HUES64 (cell line): ENCODE measurements at regions not wholly inside any gene's neighbourhood (a gene's known extent, or its start where the extent isn't known, plus 50 kb on each side); places are given as distances from the start of the nearest gene placed in this dataset.

ENCODE experiments used
- H3K27ac ChIP-seq: 2 replicates; pipeline ENCODE4 v1.7.0; 2013; ENCODE audit warnings: low read depth, low read length, inconsistent platforms
- H3K27me3 ChIP-seq: 2 replicates; pipeline ENCODE4 v1.6.1; 2013; ENCODE audit warnings: mild to moderate bottlenecking, low read length; ENCODE audit not compliant: insufficient read depth
- H3K36me3 ChIP-seq: 2 replicates; pipeline ENCODE4 v1.6.1; 2013; ENCODE audit warnings: mild to moderate bottlenecking, low read length; ENCODE audit not compliant: insufficient read depth
- H3K4me1 ChIP-seq: 2 replicates; pipeline ENCODE4 v1.6.1; 2013; ENCODE audit warnings: mild to moderate bottlenecking, low read length, moderate library complexity; ENCODE audit not compliant: insufficient read depth
- H3K4me3 ChIP-seq: 2 replicates; pipeline ENCODE4 v1.5.1; 2013; ENCODE audit warnings: mild to moderate bottlenecking, low read length, moderate library complexity
- H3K9ac ChIP-seq: 2 replicates; pipeline ENCODE4 v1.6.1; 2013; ENCODE audit warnings: mild to moderate bottlenecking, low read depth, low read length
- H3K9me3 ChIP-seq: 2 replicates; pipeline ENCODE4 v1.6.1; 2013; ENCODE audit warnings: low read depth, low read length; ENCODE audit not compliant: insufficient read depth
- WGBS: fragments of 150-250, 120-280 bp; methylation state at CpG from one replicate; pipeline ENCODE4 v1.1.7; 2013; ENCODE audit warnings: missing lambda C conversion rate; 5-methylcytosine and 5-hydroxymethylcytosine counted together

DNA sequence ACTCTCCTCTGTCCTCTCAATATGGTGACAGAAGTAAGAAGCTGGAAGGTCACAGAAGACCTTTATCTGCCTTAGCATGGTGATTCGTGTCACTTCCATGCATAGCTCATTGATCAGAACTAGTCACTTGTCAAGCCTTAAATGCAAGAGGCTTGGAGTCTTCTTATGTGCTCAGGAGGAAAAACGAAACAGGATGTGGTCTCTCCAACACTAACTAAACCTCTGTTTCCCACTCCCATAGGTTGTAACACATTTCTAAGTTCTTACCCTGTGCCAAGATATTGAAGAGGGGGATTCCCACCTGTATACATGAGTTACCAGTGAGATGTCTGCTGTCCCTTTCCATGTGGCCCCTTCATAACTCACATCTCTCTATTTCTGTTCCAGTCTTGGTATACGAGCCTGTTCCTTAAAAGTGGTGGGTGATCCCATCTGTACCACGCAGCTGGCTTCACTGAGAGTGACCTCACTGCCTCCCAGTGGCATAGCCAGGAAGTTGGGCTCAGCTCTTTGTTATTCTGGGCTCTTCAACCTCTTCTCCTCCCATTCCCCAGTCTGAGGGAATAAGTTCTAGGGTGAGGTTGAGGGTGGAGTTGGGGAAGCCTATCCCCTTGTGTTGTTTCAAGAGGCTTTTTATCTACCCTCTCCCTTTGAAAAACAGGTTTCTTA is 203.2 kb upstream of the PPP2R3A start:
- no peak overlapping the region for H3K9ac ChIP-seq
- whole genome bisulfite sequencing: 74% methylated on average over 4 of the region's 4 CpGs
- no peaks in the 10 kb centered on the region for H3K27me3 ChIP-seq
- no peak overlapping the region for H3K4me3 ChIP-seq
- H3K27ac ChIP-seq: no peak overlapping the region
- H3K36me3 ChIP-seq: no peaks in the 10 kb centered on the region
- H3K4me1 ChIP-seq: 0 out of 2 replicates have a peak, but pooled peaks cover 5% of the 10 kb centered on the region
- H3K9me3 ChIP-seq: no peaks in the 10 kb centered on the region

DNA sequence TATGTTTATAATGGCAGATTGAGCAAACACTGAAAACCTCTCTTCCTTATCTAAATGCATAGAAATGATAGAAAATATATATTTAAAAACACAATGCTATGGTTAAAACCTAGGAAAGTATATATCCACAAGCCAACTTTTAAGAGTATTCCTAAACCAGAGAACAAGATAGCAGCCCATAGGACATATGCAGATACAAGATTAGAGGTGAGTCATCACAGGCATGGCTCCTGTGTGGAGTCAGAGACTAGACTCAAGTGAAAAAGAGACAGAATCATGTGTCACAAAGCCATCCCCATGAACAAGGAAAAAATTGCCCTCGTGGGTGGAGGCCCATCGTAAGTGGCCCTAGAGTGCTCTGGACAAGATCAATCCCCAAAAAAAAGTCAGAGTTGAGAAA is 199.4 kb upstream of the PPP2R3A start:
- 97% methylated on average over 2 of the region's 2 CpGs for WGBS
- Histone ChIP-seq H3K36me3 (no peaks in the 10 kb centered on the region), H3K4me3 (no peak overlapping the region), H3K27ac (no peak overlapping the region), H3K4me1 (0 out of 2 replicates have a peak, but pooled peaks cover 5% of the 10 kb centered on the region), H3K27me3 (no peaks in the 10 kb centered on the region), H3K9me3 (no peaks in the 10 kb centered on the region), H3K9ac (no peak overlapping the region)

DNA sequence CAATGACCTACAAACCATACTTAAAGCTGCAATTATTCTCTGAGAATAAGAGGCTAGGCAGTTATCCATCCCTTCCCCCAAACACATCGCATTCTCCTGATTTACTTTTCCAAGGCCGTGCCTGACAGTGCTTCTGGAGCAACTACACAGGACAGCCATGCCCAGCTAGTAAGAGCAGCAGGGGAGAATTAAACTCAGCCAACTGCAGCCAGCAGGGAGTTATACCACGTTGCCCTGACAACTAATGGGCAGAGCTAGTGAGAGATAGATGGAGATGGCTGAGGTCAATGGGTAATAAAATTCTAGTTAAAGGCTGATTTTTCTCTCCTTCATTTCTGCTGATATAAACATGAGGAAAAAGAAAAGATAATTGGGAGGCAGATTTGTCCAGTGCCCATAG is 193.8 kb upstream of the PPP2R3A start:
- Histone ChIP-seq H3K27me3 (no peaks in the 10 kb centered on the region), H3K27ac (no peak overlapping the region), H3K36me3 (no peaks in the 10 kb centered on the region), H3K4me3 (no peak overlapping the region), H3K4me1 (no peaks in the 10 kb centered on the region), H3K9ac (no peak overlapping the region), H3K9me3 (no peaks in the 10 kb centered on the region)
- WGBS: 75% methylated on average over 3 of the region's 3 CpGs

DNA sequence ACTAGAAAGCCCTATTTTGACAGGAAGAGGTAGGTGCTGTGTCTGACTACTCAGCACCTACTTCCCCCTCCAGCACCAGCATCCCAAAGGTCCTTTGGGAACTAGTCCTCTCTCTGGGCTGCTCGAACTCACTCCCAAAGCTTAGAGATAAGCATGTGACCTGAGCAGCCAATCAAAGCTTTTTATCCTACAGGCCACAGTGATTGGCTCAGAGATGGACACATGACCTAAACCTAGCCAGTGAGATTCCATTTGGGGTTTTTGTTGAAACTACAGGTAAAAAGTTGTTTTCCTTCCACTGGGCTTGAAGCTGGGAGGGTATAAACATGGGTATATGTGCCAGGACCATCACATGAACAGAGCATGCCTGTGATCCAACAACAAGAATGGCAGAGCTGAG is 186.5 kb upstream of the PPP2R3A start:
- 75% methylated on average over 1 of the region's 1 CpG for WGBS
- no peaks in the 10 kb centered on the region for H3K9me3 ChIP-seq
- no peaks in the 10 kb centered on the region for H3K4me1 ChIP-seq
- H3K9ac ChIP-seq: no peak overlapping the region
- no peaks in the 10 kb centered on the region for H3K36me3 ChIP-seq
- H3K27ac ChIP-seq: no peak overlapping the region
- no peaks in the 10 kb centered on the region for H3K27me3 ChIP-seq
- H3K4me3 ChIP-seq: no peak overlapping the region

DNA sequence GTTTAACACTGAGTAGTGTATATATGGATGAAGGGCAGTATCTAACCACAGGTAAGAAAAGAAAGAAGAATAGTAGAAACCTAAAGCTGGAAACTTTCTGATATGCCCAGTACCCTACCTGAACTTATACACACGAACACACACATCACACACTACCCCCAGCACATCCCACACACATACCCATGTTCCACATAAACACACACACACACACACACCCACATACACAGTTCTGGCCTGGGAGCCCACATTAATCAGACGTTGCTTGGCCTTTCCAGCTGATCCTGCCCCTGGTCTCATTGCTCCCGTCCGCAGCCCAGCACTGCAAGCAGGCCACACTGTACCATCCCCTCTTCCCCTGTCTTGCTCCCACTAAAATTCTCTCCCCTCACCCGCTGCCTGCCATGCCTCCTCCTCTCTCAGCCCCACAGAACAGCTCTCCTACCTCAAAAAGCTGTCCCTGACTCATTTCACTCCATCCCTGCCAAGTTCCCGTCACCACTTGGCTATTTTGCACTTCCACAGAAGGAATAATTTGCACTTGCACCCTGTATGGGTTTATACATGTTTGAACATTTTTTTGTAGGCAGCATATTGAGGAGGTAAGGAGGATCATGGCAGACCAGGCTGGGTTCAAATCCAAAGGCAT is 185.8 kb upstream of the PPP2R3A start:
- WGBS: 88% methylated on average over 6 of the region's 6 CpGs

DNA sequence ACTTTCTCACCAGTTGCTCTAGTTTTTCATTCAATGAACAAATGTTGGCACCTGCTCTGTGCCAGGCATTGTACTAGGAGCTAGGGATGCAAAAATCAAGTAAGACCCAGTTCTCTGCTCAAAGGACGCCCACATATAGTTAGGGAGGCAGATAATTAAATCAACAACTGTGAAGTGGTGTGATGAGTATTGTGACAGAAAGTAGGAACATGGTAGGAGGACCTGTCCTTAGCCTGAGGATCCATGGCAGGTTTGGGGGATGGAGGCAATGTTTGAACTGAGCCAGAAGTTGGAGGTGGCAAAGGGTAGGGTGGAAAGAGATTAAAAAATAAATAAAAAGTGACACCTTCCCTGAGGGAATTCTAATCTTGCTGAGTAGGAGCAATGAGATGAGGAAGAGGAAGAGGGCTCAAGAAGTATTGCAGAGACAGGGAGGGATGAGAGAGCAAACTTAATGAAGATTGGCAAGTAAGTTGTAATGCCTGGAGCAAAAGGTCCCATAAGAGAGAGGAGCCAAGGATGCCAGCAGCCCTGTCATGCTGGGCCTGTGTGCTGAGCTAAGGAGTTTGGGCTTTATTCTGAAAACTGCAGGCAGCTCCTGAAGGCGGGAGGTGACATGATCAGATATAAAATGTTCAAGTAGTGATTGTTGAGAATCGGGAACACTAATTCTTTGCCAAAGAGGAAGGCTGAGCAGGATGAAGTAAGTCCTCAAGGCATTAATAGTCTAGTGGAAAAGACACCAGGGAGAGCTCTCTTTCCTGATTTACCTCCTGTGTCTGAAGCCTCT is 184.3 kb upstream of the PPP2R3A start:
- Histone ChIP-seq H3K9me3 (no peaks in the 10 kb centered on the region), H3K4me1 (no peaks in the 10 kb centered on the region), H3K4me3 (no peak overlapping the region), H3K36me3 (no peaks in the 10 kb centered on the region), H3K27me3 (no peaks in the 10 kb centered on the region), H3K9ac (no peak overlapping the region), H3K27ac (no peak overlapping the region)
- 93% methylated on average over 3 of the region's 3 CpGs for WGBS

More for the DNA sequence above, 185.8 kb upstream of the PPP2R3A start:
- no peaks in the 10 kb centered on the region for H3K4me1 ChIP-seq
- no peak overlapping the region for H3K4me3 ChIP-seq
- H3K9ac ChIP-seq: no peak overlapping the region
- H3K36me3 ChIP-seq: no peaks in the 10 kb centered on the region
- no peaks in the 10 kb centered on the region for H3K9me3 ChIP-seq
- no peak overlapping the region for H3K27ac ChIP-seq
- no peaks in the 10 kb centered on the region for H3K27me3 ChIP-seq

DNA sequence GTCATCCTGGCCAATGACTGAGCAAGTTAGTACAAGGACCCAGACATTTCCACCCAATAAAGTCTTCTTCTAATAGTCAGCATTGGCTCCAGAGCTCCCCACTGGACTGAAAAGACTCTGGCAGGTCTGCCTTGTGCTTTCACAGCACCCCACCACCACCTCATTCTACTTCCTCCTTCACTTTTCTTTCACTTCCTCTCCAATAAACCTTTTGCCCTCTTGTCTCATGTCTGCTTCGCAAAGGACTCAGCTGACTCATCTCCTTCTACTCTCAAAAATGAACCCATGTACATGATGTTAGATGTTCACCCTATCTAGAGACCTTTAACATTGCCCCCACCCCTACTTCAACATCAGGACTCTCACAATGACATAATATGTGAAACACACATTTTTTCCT is 181.0 kb upstream of the PPP2R3A start:
- no peak overlapping the region for H3K4me3 ChIP-seq
- no peak overlapping the region for H3K9ac ChIP-seq
- 91% methylated on average over 1 of the region's 1 CpG for WGBS
- H3K27ac ChIP-seq: no peak overlapping the region
- H3K36me3 ChIP-seq: no peaks in the 10 kb centered on the region
- H3K9me3 ChIP-seq: no peaks in the 10 kb centered on the region
- no peaks in the 10 kb centered on the region for H3K4me1 ChIP-seq
- H3K27me3 ChIP-seq: no peaks in the 10 kb centered on the region

DNA sequence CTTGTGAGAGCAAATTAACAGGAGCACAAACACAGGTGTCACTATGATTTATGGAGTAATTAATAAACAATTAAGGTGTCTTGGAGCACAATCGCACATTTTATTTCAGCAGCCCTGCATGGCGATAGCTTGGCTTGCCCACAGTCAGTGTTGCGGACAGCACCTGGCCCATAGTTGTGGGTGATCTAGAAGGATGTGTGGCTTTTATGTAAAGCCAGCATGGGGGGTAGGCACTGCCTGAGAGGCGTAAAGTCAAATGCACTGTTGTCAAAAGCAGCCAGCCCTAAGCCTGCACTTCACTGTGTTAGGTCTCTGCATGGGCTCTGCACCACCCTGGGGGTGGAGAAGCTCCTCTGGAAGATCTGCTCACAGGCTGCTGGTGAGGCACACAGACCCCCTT is 177.4 kb upstream of the PPP2R3A start:
- H3K27ac ChIP-seq: no peak overlapping the region
- no peaks in the 10 kb centered on the region for H3K36me3 ChIP-seq
- H3K4me3 ChIP-seq: no peak overlapping the region
- no peaks in the 10 kb centered on the region for H3K27me3 ChIP-seq
- no peaks in the 10 kb centered on the region for H3K4me1 ChIP-seq
- H3K9ac ChIP-seq: no peak overlapping the region
- no peaks in the 10 kb centered on the region for H3K9me3 ChIP-seq
- 94% methylated on average over 4 of the region's 4 CpGs for WGBS

DNA sequence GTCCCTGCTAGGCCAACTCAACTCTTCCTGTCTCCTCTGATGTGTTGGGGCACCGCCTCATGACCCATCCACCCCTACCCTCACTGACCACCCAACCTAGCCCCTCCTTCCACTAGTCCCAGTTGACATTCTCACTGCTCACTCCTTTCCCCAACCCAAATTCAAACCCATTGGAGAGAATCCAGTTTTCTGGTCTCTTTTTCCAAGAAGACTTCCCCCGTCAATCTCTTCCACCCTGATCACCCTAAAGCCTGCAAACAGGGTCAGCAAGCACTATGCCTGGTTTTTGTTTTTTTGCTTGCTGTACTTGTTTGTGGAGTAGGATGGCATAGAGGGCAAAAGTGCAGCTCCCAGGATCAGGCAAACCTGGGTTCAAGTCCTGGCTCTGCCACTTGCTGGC is 176.6 kb upstream of the PPP2R3A start:
- Histone ChIP-seq H3K27me3 (no peaks in the 10 kb centered on the region), H3K9me3 (no peaks in the 10 kb centered on the region), H3K4me1 (no peaks in the 10 kb centered on the region), H3K36me3 (no peaks in the 10 kb centered on the region), H3K9ac (no peak overlapping the region), H3K27ac (no peak overlapping the region), H3K4me3 (no peak overlapping the region)
- 89% methylated on average over 2 of the region's 2 CpGs for whole genome bisulfite sequencing

DNA sequence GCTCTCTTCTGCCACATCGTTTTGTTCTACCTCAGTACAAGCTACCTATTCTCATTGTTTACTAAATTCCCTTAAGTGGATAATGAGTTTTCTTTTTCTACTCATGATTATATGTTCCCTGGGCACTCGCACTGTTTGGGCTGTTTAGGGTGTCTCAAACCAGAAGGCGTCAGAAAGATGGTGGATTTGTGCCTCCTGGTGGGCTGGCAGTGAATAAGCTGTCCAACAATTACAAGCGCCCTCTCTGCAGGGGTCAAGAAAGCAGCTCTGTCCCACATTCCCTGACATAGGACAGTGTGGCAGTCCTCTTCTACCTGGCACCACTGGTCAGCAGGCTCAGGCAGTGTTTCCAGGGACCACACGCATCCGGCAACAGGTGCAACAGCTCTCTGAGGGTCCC is 173.4 kb upstream of the PPP2R3A start:
- Histone ChIP-seq H3K27ac (no peak overlapping the region), H3K36me3 (no peaks in the 10 kb centered on the region), H3K9ac (no peak overlapping the region), H3K27me3 (no peaks in the 10 kb centered on the region), H3K4me3 (no peak overlapping the region), H3K9me3 (no peaks in the 10 kb centered on the region), H3K4me1 (no peaks in the 10 kb centered on the region)
- 84% methylated on average over 6 of the region's 6 CpGs for WGBS

DNA sequence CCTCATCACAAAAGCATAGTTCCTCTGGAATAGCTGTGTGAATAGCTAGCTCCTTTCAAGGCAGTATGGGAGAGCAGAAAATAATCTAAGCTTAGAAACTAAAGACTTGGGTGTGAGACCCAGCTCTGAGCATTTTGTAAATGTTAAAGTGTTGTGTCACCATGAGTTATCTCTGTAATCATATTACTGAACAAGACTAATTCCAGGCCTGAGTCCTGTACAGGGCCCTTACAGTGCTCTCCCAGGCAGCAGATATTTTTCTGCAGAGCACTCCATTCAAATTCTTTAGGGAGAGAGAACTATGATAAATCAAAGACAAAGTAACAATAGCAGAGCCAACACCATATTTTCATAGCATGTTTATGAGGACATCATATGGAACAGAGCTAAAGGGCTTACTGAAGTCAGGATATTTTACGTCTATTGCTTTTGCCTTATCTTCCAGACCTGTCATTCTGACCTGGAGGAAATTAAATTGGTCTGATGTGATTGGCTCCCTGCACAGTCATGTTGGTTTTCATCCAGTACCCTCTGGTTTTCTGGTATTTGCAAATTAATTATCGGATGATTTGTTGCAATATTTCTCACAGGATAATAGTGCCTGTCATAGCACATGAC is 172.6 kb upstream of the PPP2R3A start:
- no peak overlapping the region for H3K27ac ChIP-seq
- WGBS: 94% methylated on average over 2 of the region's 2 CpGs
- H3K36me3 ChIP-seq: no peaks in the 10 kb centered on the region
- no peak overlapping the region for H3K4me3 ChIP-seq
- no peaks in the 10 kb centered on the region for H3K9me3 ChIP-seq
- no peaks in the 10 kb centered on the region for H3K4me1 ChIP-seq
- no peak overlapping the region for H3K9ac ChIP-seq
- H3K27me3 ChIP-seq: no peaks in the 10 kb centered on the region
